Right ventricle myocardium superior (tissue), 1 donor: ENCODE measurements at regions not wholly inside any gene's neighbourhood (a gene's known extent, or its start where the extent isn't known, plus 50 kb on each side); places are given as distances from the start of the nearest gene placed in this dataset.
"Not testable (repeated sequence)": the region's sequence is repeated elsewhere in the genome, so short reads cannot be mapped to it uniquely, and the experiment has no call there.

Experiments
- ATAC-seq: fragments of 200-7000 bp; cut with Tn5 transposase; one replicate; pipeline ENCODE4 v1.9.1; 2020; ENCODE audit warnings: mild to moderate bottlenecking; ENCODE audit not compliant: poor library complexity
- DNase-seq: peaks from one replicate; pipeline ENCODE4 v3.0.0-alpha.2; 2020
- intact Hi-C: fragments of 100-400 bp; cut with DNase I; formaldehyde crosslinking; loops from one replicate; pipeline ENCODE4 v1.11.2; 2022
- donor health status: DM: no; HTN: yes; CAD: no; lungs with severe emphysema.

DNA sequence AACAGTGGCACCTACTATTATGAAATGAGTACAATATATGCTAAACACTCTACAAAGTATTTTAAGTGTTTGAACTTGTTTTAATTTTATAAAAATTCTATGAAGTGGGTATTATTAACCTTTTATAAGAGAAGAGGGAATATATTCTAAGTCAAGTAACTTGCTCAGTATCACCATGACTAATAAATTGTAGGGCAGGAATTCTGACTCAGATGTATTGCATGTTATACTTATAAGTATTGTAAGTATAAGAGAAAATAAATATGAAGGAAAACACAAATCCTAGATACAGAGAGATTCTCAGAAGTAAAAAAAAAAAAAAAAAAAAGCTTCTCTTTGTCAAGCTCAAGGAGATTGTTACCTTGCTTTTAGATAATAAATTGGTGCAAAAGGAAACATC, 893.2 kb downstream of the SLC16A7 start:
- no peak for DNase-seq
- ATAC-seq: no peak

DNA sequence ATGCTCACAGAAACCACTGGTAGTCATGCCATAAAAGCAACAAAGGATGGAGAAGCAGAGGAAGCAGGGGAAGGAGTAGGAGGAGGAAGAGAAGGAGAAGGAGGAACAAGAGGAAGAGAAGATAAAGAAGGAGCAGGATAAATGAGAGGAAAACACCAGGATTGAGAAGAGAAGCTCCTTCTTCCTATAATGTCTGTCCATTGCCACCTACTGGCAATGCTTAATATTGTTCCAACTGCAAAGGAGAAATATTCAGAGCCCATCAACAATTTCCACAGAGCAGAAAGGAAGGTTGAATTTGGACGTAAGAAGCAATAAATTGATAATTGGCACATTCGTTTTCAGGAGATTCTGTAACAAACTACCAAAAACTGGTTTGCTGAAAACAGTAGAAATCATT, 898.4 kb downstream of the SLC16A7 start:
- intact Hi-C loops: loop anchor here (10.0 kb wide), 1 partner anchor 1089 kb away; no protein-coding TSS in a partner anchor
- no peak for DNase-seq
- ATAC-seq: no peak

More for the DNA sequence above, 893.2 kb downstream of the SLC16A7 start:
- intact Hi-C loops: no loop called here

DNA sequence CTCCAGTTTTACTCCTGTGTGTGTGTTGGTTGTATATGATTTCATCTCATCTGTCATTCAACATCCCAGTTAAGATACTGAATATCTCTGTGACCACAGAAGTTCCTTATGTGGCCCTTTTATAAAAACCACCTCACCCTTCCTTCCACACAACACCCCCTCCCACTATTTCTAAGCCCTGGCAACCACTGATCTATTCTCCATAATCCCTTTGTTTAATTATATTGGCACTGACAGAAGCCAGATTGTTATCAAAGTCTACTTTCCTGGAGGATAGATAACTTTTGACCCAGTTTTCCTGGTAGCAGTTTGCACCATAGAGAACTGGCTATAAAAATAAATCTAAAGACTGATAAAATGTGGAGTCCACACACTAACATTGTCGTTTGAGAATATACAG, 902.8 kb downstream of the SLC16A7 start:
- ATAC-seq: no peak
- intact Hi-C loops: loop anchor here (10.0 kb wide), 1 partner anchor 1094 kb away; no protein-coding TSS in a partner anchor
- no peak for DNase-seq

DNA sequence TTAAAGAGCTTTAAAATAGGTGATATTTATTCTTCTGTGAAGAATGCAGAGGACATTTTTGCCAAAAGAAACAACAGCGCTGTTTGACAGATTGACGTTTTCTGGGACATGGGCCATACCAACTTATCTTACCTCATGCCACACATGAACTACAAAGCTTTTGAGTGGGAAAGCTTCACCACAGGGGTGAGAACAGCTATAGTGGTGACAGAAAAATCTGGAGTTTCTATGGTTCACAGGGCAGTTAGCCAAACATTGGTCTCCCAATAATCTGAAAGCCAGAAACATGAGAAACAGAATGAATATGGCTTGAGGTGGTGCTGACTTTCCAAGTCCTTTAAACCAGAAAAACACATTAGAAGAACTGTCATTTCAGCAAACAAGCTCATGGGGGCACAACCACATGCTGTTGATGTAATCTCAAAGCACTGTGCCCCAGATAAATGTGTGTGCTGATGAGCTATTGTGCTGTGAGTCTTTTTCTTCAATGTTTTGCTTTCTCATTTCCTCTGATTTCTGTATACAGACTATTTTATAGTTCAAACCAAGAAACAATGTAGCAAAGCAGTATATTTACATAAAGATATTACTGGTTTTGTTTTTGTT, 905.4 kb downstream of the SLC16A7 start:
- no peak for DNase-seq
- peak; percentile 97 for ATAC-seq
- intact Hi-C loops: no loop called here

DNA sequence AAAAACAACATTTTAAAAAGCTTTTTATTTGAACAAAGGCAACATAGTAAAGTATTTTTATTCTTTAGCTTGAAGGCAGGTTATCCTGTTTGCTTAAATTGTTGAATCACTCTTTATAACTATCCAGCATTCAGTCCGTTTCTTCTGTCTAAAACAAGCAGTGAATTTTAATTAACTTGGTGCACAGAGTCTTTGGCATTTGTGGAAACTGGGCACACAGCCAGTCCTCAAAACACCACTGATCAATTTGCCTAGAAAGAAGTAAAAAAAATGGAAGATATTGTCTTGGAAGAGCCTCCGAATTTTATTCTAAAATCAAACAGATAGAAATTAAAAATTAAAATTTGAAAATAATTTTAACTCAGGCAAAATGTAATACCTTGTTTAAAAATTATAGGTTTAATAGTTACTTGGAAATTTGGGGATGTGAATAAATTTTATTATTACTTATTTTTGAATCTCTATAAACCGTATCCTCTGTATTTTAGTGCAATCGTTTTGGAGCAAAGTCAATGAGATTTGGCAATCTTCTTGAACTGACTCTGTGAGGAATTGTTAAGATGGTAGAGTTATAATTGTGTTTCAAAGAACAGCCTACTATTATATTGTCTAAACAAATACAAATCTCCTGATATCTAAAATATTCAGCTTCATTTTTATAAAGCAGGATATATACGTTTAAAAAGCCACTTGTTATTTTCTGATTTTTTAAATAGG, 927.0 kb downstream of the SLC16A7 start:
- no peak for ATAC-seq
- DNase-seq: no peak
- intact Hi-C loops: no loop called here

DNA sequence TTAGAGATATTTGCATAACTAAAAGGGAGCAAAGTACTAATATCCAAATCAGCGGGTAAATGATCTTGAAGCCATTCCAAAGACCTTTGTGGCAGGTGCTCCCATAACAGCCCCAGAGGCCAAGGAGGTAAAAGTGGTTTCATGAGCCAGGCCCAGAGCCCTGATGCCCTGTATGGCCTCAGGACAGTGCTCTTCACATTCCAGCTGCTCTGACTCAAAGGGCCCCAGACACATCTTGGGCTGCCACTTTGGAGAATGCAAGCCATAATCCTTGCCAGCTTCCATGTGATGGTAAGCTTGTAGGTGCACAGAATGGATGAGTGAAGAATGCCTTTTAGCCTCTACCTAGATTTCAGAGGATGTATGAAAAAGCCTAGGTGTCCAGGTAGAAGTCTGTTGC, 933.4 kb downstream of the SLC16A7 start:
- DNase-seq (no peak), ATAC-seq (no peak)
- intact Hi-C loops: no loop called here

DNA sequence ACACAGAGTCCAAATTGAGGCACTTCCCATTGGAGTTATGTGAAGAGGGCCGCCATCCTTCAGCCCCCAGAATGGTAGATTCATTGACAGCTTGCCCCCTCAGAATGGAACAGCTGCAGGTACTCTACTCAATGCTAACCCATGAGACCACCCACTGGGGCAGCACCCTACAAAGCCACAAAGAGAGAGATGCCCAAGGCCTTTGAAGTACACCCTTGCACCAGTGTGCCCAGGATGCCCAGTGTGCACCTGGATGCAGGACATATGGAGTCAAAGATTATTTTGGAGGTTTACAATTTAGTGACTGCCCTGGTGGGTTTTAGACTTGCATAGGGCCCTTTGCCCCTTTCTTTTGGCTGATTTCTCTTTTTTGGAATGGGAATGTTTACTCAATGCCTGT, 933.9 kb downstream of the SLC16A7 start:
- DNase-seq (no peak), ATAC-seq (no peak)
- intact Hi-C loops: no loop called here

DNA sequence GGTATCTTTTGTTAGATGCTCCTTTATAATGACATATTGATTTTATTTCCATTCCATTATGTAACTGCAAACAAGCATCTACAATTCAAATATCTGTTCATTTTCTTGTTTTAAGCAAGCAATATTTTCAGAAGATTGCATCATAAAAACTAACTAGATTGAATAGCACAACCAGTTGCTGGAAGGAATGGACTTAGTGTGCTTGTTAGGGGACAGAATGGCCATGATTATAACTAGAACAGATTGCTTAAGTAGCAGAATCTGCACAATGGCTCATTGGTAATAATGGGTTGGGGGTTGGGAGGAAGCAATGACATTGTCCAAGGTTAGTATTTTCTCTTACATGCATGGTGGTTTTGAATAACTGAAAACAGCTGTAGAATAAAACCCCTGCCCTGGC, 939.5 kb downstream of the SLC16A7 start:
- intact Hi-C loops: no loop called here
- ATAC-seq (no peak), DNase-seq (no peak)

DNA sequence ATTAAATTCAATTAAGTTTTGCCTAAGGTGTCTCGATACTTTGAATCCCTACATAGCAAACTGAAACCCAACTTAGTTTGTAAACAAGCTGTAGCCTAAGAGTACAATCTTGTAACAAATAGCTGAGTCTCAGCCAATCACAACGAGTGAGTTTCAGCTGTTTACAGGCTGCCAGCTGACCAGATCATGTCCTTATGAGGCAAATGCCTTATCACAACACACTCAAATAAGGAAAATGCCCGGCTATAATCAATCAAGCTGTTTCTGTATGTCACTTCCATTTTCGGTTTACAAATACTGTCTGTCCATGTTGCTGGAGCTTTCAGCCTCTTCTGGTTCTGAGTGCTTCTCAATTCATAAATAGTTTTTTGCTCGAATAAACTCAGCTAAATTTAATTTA, 943.8 kb downstream of the SLC16A7 start:
- intact Hi-C loops: no loop called here
- DNase-seq (no peak), ATAC-seq (no peak)

DNA sequence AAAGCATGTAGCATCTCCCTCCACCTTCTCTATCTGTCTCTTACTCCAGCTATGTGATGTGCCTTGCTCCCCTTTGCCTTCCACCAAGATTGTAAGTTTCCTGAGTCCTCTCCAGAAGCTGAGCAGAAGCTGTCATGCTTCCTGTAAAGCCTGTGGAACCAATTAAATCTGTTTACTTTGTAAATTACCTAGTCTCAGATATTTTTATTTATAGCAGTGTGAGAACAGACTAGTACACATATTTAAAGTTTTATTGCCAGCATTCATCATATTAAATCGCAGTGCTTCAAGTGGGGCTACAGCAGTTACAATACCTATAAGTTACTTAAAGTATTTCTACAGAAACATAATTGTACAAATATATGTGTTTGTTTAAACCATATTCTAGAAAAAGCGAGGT, 973.1 kb downstream of the SLC16A7 start:
- DNase-seq: no peak
- intact Hi-C loops: no loop called here
- no peak for ATAC-seq

DNA sequence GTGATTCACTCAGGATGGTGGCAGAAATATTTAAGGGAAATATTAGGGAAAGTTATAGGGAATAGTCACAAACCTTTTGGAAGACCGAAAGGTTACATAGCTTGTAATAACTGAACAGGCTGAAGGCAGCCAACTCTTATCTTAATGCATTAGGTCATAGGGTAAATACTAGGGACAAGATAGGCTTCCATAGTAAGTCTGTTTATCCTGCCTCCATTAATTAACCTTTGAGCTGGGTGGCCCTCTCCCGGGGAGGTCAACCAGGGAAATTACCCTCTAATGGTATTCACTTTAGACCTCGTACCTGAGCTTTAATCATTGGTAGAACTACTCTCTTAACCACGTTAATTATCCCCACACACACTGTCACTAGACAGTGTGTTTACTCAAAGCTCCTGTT, 981.8 kb downstream of the SLC16A7 start:
- intact Hi-C loops: no loop called here
- ATAC-seq (no peak), DNase-seq (no peak)

DNA sequence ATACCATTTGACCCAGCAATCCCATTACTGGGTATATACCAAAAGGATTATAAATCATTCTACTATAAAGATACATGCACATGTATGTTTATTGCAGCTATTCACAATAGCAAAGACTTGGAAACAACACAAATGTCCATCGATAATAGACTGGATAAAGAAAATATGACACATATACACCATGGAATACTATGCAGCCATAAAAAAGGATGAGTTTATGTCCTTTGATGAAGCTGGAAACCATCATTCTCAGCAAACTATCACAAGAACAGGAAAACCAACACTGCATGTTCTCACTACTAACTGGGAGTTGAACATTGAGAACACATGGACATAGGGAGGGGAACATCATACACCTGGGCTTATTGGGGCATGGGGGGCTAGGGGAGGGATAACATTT, 991.8 kb downstream of the SLC16A7 start:
- DNase-seq, intact Hi-C loops, ATAC-seq: not testable (repeated sequence)

DNA sequence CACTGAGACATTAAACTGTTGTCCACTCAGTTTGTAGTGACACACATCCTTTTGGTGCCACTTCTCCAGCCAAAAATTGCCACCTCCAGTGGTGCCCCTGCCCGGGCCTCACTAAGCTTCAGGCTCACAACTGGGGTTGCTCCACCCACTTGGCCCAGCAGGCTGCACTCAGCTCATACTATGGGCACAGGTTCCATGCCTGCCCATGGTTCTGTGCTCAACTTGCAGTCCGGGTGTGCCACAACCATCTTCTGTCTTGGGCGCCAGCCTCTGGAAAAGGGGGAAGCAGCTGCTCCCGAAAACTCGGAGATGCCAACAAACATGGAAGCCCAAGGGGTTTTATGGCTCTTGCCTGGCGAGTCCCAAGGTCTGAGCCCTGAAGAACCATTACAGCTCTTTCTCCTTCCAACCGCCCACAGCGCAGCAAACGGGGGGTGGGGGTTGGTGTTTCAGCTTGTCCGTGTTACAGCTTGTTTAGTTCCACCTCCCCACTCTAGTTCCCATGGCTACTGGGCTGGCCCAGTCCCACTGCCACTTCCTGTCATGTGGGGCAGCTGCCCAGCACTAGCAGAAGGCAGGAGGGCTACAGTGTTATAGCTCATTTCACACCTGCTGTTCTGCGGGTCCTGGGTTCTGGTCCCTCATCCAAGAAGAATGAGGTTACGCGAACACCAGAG, 998.3 kb downstream of the SLC16A7 start:
- intact Hi-C loops: no loop called here
- no peak for DNase-seq
- ATAC-seq: no peak

DNA sequence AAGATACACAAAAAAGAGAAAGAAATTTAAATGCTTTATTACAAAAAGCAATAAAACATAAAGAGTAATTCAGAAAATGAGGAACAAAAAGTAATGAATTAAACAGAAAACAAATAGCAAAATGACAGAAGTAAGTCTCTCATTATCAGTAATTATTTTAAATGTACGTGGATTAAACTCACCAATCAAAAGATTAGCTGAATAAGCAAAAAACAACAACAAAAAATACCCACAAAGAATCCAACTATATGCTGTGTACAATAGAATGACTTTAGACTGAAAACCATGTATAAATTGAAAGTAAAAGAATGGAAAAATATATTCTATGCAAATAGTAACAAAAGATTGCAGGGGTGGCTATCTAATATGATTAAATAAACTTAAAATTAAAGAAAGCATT, 1006.8 kb downstream of the SLC16A7 start:
- intact Hi-C loops: no loop called here
- no peak for ATAC-seq
- DNase-seq: no peak

DNA sequence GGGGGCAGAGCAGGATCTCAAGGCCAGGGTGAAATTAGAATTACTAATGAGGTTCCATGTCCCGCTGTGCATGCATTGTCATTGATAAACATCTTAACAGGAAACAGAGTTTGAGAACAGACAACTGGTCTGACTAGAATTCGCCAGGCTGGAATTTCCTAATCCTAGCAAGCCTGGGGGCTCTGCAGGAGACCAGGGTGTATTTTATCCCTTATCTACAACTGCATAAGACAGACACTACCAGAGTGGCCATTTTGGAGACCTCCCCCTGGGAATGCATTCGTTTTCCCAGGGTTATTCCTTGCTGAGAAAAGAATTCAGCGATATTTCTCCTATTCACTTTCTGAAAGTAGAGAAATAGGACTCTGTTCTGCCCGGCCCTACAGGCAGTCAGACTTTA, 1007.6 kb downstream of the SLC16A7 start:
- intact Hi-C loops, DNase-seq, ATAC-seq: not testable (repeated sequence)

DNA sequence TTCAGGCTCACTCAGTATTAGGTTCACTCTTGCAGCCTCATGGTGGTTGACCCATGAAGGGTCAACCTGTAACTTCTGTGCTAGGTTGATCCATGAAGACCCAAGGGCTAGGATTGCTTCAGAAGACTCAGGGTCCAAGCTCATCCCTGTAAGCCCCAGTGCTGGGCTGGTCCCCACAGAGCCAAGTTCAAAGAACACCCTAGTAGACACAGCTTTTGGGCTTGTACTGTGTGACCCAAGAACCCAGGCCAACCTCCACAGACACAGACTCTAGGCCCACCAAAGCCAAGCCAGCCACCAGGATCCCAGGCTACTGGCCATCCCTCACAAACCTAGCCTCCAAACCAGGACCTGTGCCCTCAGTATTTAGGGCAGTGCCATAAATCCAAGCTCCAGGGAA, 1020.6 kb downstream of the SLC16A7 start:
- intact Hi-C loops: no loop called here
- ATAC-seq: no peak
- DNase-seq: no peak

DNA sequence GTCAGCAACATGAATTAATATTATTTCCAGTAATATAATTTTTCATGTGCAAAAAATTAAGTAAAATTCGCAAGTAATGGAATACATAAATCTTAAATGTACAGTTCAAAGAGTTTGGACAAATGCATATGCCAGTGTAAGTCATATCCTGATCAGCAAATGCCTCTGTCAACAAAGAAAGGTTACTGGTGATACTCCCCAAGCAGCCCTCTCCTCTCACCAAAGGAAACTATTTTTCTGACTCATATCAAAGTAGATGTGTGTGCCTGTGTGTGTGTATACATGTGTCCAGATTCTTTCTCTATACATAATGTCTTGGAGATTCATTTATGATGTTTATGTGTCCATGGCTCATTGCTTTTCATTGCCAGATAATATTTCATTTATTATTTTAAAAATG, 1035.0 kb downstream of the SLC16A7 start:
- ATAC-seq (no peak), DNase-seq (no peak)
- intact Hi-C loops: no loop called here

DNA sequence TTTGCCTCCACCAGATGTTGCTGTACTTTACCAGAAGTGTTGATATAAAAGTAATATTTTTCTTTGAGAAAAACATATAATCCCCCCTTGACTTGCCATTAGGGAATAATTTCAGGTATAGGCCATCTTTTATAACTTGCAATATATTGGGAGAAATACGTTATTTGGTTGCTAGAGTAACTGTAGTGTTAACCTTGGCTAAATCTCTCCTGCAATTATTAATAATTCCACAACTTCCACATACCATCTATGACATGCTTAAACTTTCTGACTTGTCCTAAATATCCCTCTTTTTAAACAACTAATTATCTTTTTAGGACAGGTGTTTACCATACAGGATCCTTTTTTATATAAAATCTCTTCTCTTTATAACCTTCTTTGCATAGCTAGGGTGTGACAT, 1048.2 kb downstream of the SLC16A7 start:
- no peak for ATAC-seq
- no peak for DNase-seq
- intact Hi-C loops: no loop called here

DNA sequence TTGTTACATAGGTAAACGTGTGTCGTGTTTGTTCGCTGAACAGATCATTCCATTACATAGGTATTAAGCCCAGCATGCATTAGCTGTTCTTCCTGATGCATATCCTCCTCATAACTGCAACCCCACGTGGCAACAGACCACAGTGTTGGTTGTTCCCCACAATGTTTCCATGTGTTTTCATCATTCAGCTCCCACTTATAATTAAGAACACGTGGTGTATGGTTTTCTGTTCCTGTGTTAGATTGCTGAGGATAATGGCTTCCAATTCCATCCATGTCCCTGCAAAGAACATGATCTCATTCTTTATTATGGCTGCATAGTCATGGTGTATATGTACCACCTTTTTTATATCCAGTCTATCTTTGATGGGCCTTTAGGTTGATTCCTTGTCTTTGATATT, 1071.1 kb downstream of the SLC16A7 start:
- DNase-seq (no peak), ATAC-seq (no peak)
- intact Hi-C loops: no loop called here

DNA sequence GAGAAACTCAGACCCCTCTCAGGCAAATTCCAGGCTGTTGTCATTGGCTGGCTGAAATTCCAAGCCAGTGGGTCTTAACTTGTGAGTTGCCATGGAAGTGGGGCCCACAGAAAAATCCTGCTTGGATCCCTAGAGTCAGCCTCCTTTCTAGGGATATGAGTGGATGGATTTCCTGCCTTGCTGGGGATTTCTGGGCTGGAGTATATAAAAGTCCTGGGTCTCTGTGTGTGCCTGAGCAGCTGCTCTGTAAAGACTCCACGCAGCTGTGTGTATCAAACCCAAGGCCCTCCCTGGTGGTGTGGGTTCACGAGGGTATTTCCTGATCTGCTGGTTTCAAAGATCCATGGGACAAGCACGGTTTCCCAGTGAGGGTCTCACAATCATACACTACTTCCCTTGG, 1077.1 kb downstream of the SLC16A7 start:
- intact Hi-C loops: no loop called here
- no peak for ATAC-seq
- no peak for DNase-seq
